HepG2 (cell line): ENCODE measurements at regions not wholly inside any gene's neighbourhood (a gene's known extent, or its start where the extent isn't known, plus 50 kb on each side); places are given as distances from the start of the nearest gene placed in this dataset.

Source experiments
- CREB3 ChIP-seq: sonication (generic); formaldehyde crosslinking; IDR thresholded peaks from 2 replicates; pipeline ENCODE4 v1.5.0; 2020; ENCODE audit warnings: missing genetic modification reagents
- CTCF ChIP-seq: sonication (generic); formaldehyde crosslinking; IDR thresholded peaks from 2 replicates; pipeline ENCODE4 v1.5.0; 2020; ENCODE audit warnings: mild to moderate bottlenecking, missing genetic modification reagents, moderate library complexity
- EP300 ChIP-seq, 3 experiments: sonication (generic) in 1 of 3; formaldehyde crosslinking in 1 of 3; IDR thresholded peaks; 2 replicates each; pipeline versions ENCODE4 v1.5.1 to v1.6.1; 2011 to 2020; ENCODE audit warnings: low read depth in 2 of 3, low read length in 2 of 3, borderline replicate concordance in 1 of 3, improper control_type of control experiment in 1 of 3, mild to moderate bottlenecking in 1 of 3, missing genetic modification reagents in 1 of 3, moderate library complexity in 1 of 3
- JARID2 ChIP-seq: sonication (generic); formaldehyde crosslinking; IDR thresholded peaks from 2 replicates; pipeline ENCODE4 v1.8.1; 2023; ENCODE audit warnings: missing genetic modification reagents, inconsistent platforms; ENCODE audit not compliant: insufficient replicate concordance
- MIXL1 ChIP-seq: IDR thresholded peaks from 2 replicates; pipeline ENCODE4 v1.6.1; 2016
- ZNF264 ChIP-seq: sonication (generic); formaldehyde crosslinking; IDR thresholded peaks from 2 replicates; pipeline ENCODE4 v1.4.0; 2020; ENCODE audit warnings: missing genetic modification reagents
- ZNF558 ChIP-seq: sonication (generic); formaldehyde crosslinking; IDR thresholded peaks from 2 replicates; pipeline ENCODE4 v1.9.0; 2022; ENCODE audit warnings: mild to moderate bottlenecking, missing genetic modification reagents, borderline replicate concordance
- ZNF609 ChIP-seq: sonication (generic); formaldehyde crosslinking; IDR thresholded peaks from 2 replicates; pipeline ENCODE4 v1.4.0; 2020; ENCODE audit warnings: mild to moderate bottlenecking, missing genetic modification reagents, borderline replicate concordance
- ZNF710 ChIP-seq: sonication (generic); formaldehyde crosslinking; IDR thresholded peaks from 2 replicates; pipeline ENCODE4 v1.5.0; 2020; ENCODE audit warnings: mild to moderate bottlenecking, missing genetic modification reagents, borderline replicate concordance

- TF ChIP-seq CTCF (CRISPR knock-in tag) = no peak
- TF ChIP-seq ZNF264 (CRISPR knock-in tag) = no peak
- TF ChIP-seq CREB3 = no peak
- TF ChIP-seq ZNF710 (CRISPR knock-in tag) = no peak
- no peak for TF ChIP-seq ZNF558 (CRISPR knock-in tag)
- TF ChIP-seq EP300 (IDR thresholded peaks at IDR 0.05; ENCODE audit: low read depth in 2 of 2, low read length in 2 of 2) = no peak
- TF ChIP-seq EP300 (CRISPR knock-in tag; IDR thresholded peaks at IDR 0.05; ENCODE audit: borderline replicate concordance) = no peak
- TF ChIP-seq ZNF609 (CRISPR knock-in tag) = no peak
- no peak for TF ChIP-seq MIXL1 (CRISPR knock-in tag)
- no peak for TF ChIP-seq JARID2 (CRISPR knock-in tag)
These were observed 265.5 kb downstream of the CYRIA start for GRCh38 chr2:16400127-16400623.
